GM21825 (cell line): ENCODE measurements at regions not wholly inside any gene's neighbourhood (a gene's known extent, or its start where the extent isn't known, plus 50 kb on each side); places are given as distances from the start of the nearest gene placed in this dataset.
"Not testable (repeated sequence)": the region's sequence is repeated elsewhere in the genome, so short reads cannot be mapped to it uniquely, and the experiment has no call there.

ENCODE experiments used
- ATAC-seq: cut with Tn5 transposase; IDR thresholded peaks from one replicate; pipeline ENCODE4 v1.9.1; 2021; ENCODE audit warnings: mild to moderate bottlenecking, moderate library complexity; ENCODE audit not compliant: unreplicated experiment

GRCh38 chr20:12112665-12113064 lies 195.0 kb downstream of the BTBD3 start:
- ATAC-seq, result no peak

- ATAC-seq, result no peak
These were observed 195.4 kb downstream of the BTBD3 start for GRCh38 chr20:12113075-12113467.

- no peak for ATAC-seq
These were observed 196.0 kb downstream of the BTBD3 start for GRCh38 chr20:12113468-12114371.

- ATAC-seq, result not testable (repeated sequence)
These were observed 211.4 kb downstream of the BTBD3 start for GRCh38 chr20:12129114-12129513.

- not testable (repeated sequence) for ATAC-seq
These were observed 211.8 kb downstream of the BTBD3 start for GRCh38 chr20:12129532-12129931.

- no peak for ATAC-seq
These were observed 213.1 kb downstream of the BTBD3 start for GRCh38 chr20:12130781-12131180.

- ATAC-seq, result no peak
These were observed 215.9 kb downstream of the BTBD3 start for GRCh38 chr20:12133553-12133952.

GRCh38 chr20:12145951-12146350 lies 228.3 kb downstream of the BTBD3 start:
- not testable (repeated sequence) for ATAC-seq

- no peak for ATAC-seq
These were observed 235.3 kb downstream of the BTBD3 start for GRCh38 chr20:12152996-12153395.

- no peak for ATAC-seq
These were observed 235.9 kb downstream of the BTBD3 start for GRCh38 chr20:12153628-12154027.

- ATAC-seq, result no peak
These were observed 238.6 kb downstream of the BTBD3 start for GRCh38 chr20:12156252-12156651.

GRCh38 chr20:12159261-12159660 lies 241.6 kb downstream of the BTBD3 start:
- no peak for ATAC-seq

- ATAC-seq, result no peak
These were observed 244.0 kb downstream of the BTBD3 start for GRCh38 chr20:12161734-12162133.

GRCh38 chr20:12166053-12166717 lies 248.5 kb downstream of the BTBD3 start:
- ATAC-seq, result no peak

GRCh38 chr20:12170406-12170805 lies 252.7 kb downstream of the BTBD3 start:
- ATAC-seq, result no peak

- ATAC-seq, result no peak
These were observed 254.3 kb downstream of the BTBD3 start for GRCh38 chr20:12171923-12172524.

GRCh38 chr20:12173347-12174012 lies 255.8 kb downstream of the BTBD3 start:
- no peak for ATAC-seq

GRCh38 chr20:12175538-12175937 lies 257.8 kb downstream of the BTBD3 start:
- no peak for ATAC-seq

GRCh38 chr20:12177657-12178293 lies 260.1 kb downstream of the BTBD3 start:
- no peak for ATAC-seq

GRCh38 chr20:12179692-12180091 lies 262.0 kb downstream of the BTBD3 start:
- ATAC-seq, result no peak
